Thymus (tissue), 11 donors: ENCODE measurements at regions not wholly inside any gene's neighbourhood (a gene's known extent, or its start where the extent isn't known, plus 50 kb on each side); places are given as distances from the start of the nearest gene placed in this dataset.

Experiments
- DNase-seq, 9 donors: peaks; one replicate each; pipeline ENCODE4 v3.0.0-alpha.2; 2013; ENCODE audit warnings: low spot score in 9 of 9, low read depth in 6 of 9, missing footprints in 1 of 9
- H3K27ac ChIP-seq, 2 donors: one replicate each; pipeline ENCODE4 v1.5.1; 2013; ENCODE audit warnings: control low read depth in 1 of 2, low read depth in 1 of 2, low read length in 1 of 2, mild to moderate bottlenecking in 1 of 2, moderate library complexity in 1 of 2
- H3K27me3 ChIP-seq, 2 donors: one replicate each; pipeline ENCODE4 v1.5.1; 2013; ENCODE audit warnings: low read length in 1 of 2; ENCODE audit not compliant: control insufficient read depth in 2 of 2, insufficient read depth in 1 of 2
- H3K36me3 ChIP-seq, 2 donors: one replicate each; pipeline ENCODE4 v1.5.1; 2013; ENCODE audit warnings: low read length in 1 of 2, mild to moderate bottlenecking in 1 of 2, moderate library complexity in 1 of 2; ENCODE audit not compliant: control insufficient read depth in 2 of 2, insufficient read depth in 2 of 2
- H3K4me1 ChIP-seq, 2 donors: one replicate each; pipeline ENCODE4 v1.5.1; 2013; ENCODE audit warnings: low read length in 2 of 2; ENCODE audit not compliant: control insufficient read depth in 2 of 2, insufficient read depth in 2 of 2
- H3K4me3 ChIP-seq, 2 donors: one replicate each; pipeline ENCODE4 v1.5.1; 2013; ENCODE audit warnings: low read length in 2 of 2, control low read depth in 1 of 2, mild to moderate bottlenecking in 1 of 2
- H3K9me3 ChIP-seq, 2 donors: one replicate each; pipeline ENCODE4 v1.5.1; 2013; ENCODE audit warnings: low read length in 1 of 2, mild to moderate bottlenecking in 1 of 2; ENCODE audit not compliant: control insufficient read depth in 2 of 2, insufficient read depth in 1 of 2
- WGBS: extraction: QIAGEN DNeasy Blood & Tissue Kit; methylation state at CpG from one replicate; pipeline ENCODE4 v1.1.7; 2013; 5-methylcytosine and 5-hydroxymethylcytosine counted together
- donor health status: healthy.

DNA sequence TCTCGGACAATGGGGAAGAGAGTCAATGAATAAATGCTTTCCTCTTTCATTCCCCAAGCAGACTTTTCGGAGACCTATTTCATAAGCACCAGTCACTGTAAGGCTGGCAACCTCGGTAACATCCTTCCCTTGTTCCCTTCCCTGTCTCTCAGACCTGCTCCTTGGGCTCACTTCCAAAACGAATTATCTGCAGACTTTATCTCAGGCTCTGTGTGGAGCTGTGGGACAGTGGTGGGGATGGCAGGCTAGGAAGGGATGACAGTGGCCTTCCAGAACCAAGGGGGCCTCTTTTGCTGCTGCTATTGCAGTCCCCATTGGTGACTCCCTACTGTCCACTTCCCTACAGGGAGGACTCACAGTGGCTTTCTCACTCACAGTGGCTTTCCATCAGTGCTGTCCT lies 185.6 kb upstream of the MEX3C start:
- no peaks in the 10 kb centered on the region for H3K36me3 ChIP-seq
- DNase-seq: no peak
- H3K27me3 ChIP-seq: no peaks in the 10 kb centered on the region
- H3K4me3 ChIP-seq: no peak overlapping the region
- H3K27ac ChIP-seq: no peak overlapping the region
- 83% methylated on average over 4 of the region's 4 CpGs for WGBS
- H3K9me3 ChIP-seq: no peaks in the 10 kb centered on the region
- no peaks in the 10 kb centered on the region for H3K4me1 ChIP-seq

DNA sequence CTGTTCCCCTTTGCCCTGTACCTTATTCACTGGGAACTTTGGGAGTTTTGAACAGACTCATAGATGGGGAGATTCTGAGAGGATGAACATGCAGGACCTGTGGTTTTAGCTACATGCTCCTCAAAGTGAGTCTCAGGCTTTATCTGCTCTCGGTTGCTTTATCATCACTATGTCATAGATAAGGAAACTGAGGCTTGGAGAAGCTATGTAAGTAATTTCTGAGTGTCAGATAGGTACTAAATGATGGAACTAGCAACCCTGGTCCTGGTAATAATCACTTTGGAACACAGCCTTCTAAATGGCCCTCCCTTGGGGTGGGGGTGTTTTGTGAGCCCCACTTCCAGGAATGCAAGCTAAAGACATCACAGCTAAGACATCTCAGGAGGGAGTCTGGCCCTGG lies 186.2 kb upstream of the MEX3C start:
- DNase-seq: no peak
- H3K4me3 ChIP-seq: no peak overlapping the region
- WGBS: 86% methylated on average over 1 of the region's 1 CpG
- H3K27ac ChIP-seq: no peak overlapping the region
- H3K4me1 ChIP-seq: no peaks in the 10 kb centered on the region
- H3K27me3 ChIP-seq: no peaks in the 10 kb centered on the region
- H3K9me3 ChIP-seq: no peaks in the 10 kb centered on the region
- no peaks in the 10 kb centered on the region for H3K36me3 ChIP-seq

DNA sequence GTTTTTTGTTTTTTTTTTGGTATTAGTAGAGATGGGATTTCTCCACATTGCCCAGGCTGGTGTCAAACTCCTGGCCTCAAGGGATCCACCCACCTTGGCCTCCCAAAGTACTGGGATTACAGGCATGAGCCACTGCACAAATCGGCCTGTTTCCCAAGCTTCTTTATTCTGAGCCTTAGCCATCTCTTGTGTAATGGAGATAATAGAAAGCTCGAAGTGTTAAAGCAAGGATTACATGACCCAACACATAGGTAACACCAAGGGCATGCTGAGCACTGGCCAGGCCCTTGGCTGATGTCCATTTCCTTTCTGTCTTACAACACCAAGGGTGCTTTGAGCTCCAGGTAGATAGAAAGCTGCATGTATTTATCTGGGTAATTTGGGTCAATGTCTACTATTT lies 187.8 kb upstream of the MEX3C start:
- DNase-seq: no peak
- no peaks in the 10 kb centered on the region for H3K36me3 ChIP-seq
- H3K9me3 ChIP-seq: no peaks in the 10 kb centered on the region
- H3K4me3 ChIP-seq: no peak overlapping the region
- no peaks in the 10 kb centered on the region for H3K27me3 ChIP-seq
- 87% methylated on average over 2 of the region's 2 CpGs for WGBS
- no peaks in the 10 kb centered on the region for H3K4me1 ChIP-seq
- H3K27ac ChIP-seq: no peak overlapping the region

DNA sequence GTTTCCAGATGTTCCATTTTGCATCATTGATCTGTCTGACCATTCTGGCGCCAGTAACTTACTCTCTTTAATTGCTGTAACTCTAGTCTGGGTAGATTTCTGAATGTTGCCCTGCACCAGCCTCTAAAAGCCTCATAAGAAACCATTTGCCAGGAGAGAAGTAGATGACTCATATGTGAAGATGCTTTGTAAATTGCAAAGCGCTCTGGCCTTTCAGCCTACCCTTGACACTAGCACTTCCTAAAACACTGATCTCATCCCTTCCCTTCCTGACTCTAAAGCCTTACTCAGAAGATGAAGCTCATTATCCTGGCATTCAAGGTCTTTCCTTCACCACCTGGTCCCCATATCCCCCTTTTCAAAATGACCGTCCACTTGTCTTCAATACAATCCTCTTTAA lies 193.2 kb upstream of the MEX3C start:
- H3K4me3 ChIP-seq: no peak overlapping the region
- 92% methylated on average over 3 of the region's 3 CpGs for WGBS
- no peak overlapping the region for H3K27ac ChIP-seq
- no peaks in the 10 kb centered on the region for H3K9me3 ChIP-seq
- no peak for DNase-seq
- no peaks in the 10 kb centered on the region for H3K27me3 ChIP-seq
- no peaks in the 10 kb centered on the region for H3K36me3 ChIP-seq
- no peaks in the 10 kb centered on the region for H3K4me1 ChIP-seq

DNA sequence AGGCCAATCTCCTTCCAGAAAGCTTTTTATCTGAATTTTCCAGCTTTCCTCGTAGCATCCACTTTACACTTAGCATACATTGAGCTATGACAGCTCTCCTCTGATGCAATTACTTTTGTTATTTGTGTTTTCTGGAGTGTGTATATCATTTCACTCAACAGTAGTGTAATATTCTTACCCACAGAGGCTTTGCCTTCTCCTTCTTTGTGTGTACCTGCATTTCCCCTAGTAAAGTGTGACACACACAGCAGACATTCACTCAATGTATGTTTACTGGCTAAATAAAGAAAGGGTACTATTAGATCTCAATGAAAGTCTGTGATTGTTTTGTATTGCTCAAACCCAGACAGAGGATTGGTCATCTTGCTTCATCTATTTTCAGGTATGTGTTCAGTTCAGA lies 193.7 kb upstream of the MEX3C start:
- Histone ChIP-seq H3K4me1 (no peaks in the 10 kb centered on the region), H3K36me3 (no peaks in the 10 kb centered on the region), H3K27me3 (no peaks in the 10 kb centered on the region), H3K27ac (no peak overlapping the region), H3K4me3 (no peak overlapping the region), H3K9me3 (no peaks in the 10 kb centered on the region)
- DNase-seq: no peak
- 90% methylated on average over 1 of the region's 1 CpG for WGBS

DNA sequence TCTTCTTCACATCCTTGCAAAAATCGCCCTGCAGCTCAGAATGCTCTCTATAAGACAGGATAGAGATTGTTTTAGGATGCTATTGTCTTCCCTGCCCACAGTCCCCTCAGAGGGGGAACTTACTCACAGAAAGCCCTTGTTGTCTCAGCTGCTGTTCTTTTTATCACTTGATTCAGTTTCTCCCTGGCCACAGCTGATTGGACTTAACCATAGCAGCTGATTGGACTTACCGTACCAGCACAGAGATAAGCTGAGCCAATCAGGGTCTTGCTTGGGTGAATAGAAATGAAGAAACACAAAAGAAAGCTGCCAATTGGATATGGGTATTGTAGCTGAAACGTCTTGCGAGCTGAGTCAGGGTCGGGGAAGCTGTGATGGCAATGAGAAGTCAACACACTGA lies 194.2 kb upstream of the MEX3C start:
- no peaks in the 10 kb centered on the region for H3K27me3 ChIP-seq
- no peak overlapping the region for H3K27ac ChIP-seq
- no peaks in the 10 kb centered on the region for H3K36me3 ChIP-seq
- H3K4me1 ChIP-seq: no peaks in the 10 kb centered on the region
- WGBS: 85% methylated on average over 5 of the region's 5 CpGs
- DNase-seq: no peak
- no peaks in the 10 kb centered on the region for H3K9me3 ChIP-seq
- no peak overlapping the region for H3K4me3 ChIP-seq

DNA sequence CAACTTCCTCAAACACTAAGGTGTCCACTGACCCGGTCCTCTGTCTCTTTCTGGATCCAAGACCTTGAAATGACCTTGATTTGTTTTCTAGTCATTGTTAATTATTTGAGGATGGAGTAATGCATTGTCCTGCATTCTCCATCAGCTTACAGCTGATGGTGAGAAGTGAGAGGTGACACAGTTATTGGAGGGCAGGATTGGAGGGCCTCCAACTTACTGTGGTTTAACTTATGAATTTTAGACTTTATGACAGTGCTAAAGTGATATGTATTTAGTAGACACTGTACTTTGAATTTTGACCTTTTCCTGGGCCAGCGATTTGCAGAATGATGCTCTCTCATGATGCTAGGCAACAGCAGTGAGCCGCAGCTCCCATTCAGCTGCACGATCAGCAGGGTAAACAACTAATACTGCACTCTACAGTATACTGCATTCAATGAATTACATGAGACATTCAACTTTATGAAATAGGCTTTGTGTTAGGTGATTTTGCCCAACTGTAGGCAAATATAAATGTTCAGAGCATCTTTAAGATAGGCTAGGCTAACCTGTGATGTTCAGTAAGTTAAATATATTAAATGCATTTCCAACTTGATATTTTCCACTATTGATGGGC lies 200.0 kb upstream of the MEX3C start:
- Histone ChIP-seq H3K36me3 (no peaks in the 10 kb centered on the region), H3K4me3 (no peak overlapping the region), H3K27me3 (no peaks in the 10 kb centered on the region), H3K9me3 (no peaks in the 10 kb centered on the region), H3K27ac (no peak overlapping the region), H3K4me1 (no peaks in the 10 kb centered on the region)
- DNase-seq: no peak
- 86% methylated on average over 4 of the region's 4 CpGs for WGBS

DNA sequence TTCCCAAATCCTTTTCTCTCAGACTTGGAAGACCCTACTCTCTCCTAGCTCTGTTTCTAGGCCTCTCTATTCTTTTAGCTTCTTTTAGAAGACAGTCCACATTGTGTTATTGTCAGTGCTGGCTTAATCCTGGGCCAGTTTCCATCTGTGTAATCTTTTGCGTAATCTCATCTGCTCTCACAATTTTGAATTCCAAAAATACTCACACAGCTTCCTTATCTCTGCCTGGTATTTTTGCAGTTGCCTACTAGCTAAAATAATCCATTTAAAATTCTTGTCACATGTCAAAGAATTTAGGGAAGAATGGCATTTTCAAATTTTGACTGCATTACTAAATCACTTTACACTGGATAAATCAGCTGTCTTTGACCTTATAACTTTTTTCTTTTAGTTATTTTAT lies 200.6 kb upstream of the MEX3C start:
- Histone ChIP-seq H3K27me3 (no peaks in the 10 kb centered on the region), H3K36me3 (no peaks in the 10 kb centered on the region), H3K9me3 (no peaks in the 10 kb centered on the region), H3K4me1 (no peaks in the 10 kb centered on the region), H3K27ac (no peak overlapping the region), H3K4me3 (no peak overlapping the region)
- DNase-seq: no peak
- 94% methylated on average over 1 of the region's 1 CpG for WGBS

DNA sequence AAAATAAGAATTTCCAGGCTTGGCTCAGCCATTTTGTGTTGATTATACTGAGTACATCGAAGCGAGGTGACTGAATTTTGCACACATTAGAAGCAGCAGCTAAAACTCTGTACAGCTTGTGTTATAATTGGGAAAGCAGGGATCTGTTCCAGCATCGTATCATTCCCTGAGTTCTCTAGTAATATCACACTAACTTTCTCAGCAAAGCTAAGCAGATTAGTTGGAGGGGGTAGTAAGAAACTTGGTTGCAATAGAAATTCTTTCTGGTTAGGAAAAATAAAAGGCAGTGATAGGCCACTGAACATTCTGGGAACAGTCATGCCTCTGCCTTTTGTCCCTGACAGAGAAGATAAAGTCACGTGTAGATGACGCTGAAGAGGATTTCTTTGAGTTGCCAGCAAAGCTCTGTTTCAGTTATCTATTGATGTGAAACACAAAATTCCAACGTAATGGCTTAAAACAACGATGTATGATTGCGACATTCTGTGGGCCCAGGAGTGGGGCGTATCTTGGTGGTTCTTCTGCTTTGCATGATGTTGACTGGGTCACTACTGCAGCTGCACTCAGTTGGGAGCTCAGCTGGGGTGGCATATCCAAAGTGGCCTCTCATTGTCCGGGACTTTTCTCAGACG lies 202.1 kb upstream of the MEX3C start:
- Histone ChIP-seq H3K4me3 (no peak overlapping the region), H3K36me3 (no peaks in the 10 kb centered on the region), H3K4me1 (no peaks in the 10 kb centered on the region), H3K27ac (no peak overlapping the region), H3K9me3 (no peaks in the 10 kb centered on the region), H3K27me3 (no peaks in the 10 kb centered on the region)
- WGBS: 95% methylated on average over 11 of the region's 11 CpGs
- no peak for DNase-seq
